ENCODE measurements at regions not wholly inside any gene's neighbourhood (a gene's known extent, or its start where the extent isn't known, plus 50 kb on each side); places are given as distances from the start of the nearest gene placed in this dataset.

GRCh38 chr4:104641418-104641817, 146.7 kb upstream of the CXXC4 start:
- Histone ChIP-seq H3K79me2 (ENCODE audit: insufficient read depth, low read depth, low read length) (no peaks in the 10 kb centered on the region), H3K27ac (ENCODE audit: low read depth, low read length, poor library complexity, severe bottlenecking) (no peak overlapping the region), H3K9me2 (ENCODE audit: insufficient read depth, low read length) (no peaks in the 10 kb centered on the region), H3K4me1 (ENCODE audit: insufficient read depth, low read length, poor library complexity, severe bottlenecking) (no peaks in the 10 kb centered on the region), H4K20me1 (ENCODE audit: insufficient read depth, low read length) (no peaks in the 10 kb centered on the region), H3K4me2 (ENCODE audit: low read length) (no peak overlapping the region), H3K36me3 (ENCODE audit: insufficient read depth, low read length) (no peaks in the 10 kb centered on the region), H3K4me3 (ENCODE audit: low read depth, low read length, poor library complexity, severe bottlenecking) (no peak overlapping the region), H2AFZ (ENCODE audit: low read length) (no peak overlapping the region), H3K9me3 (ENCODE audit: low read length) (no peaks in the 10 kb centered on the region)
- ChIA-PET CTCF (ENCODE audit: unreplicated experiment) (no interaction called here), POLR2A (no interaction called here)
- no TSS peak for BruUV-seq (replicated peaks)
- TF ChIP-seq CTCF (conservative IDR thresholded peaks at IDR 0.05; ENCODE audit: low read length) (no peak), EZH2phosphoT487 (IDR thresholded peaks at IDR 0.05; ENCODE audit: borderline replicate concordance, low read depth, low read length) (no peak)
- intact Hi-C loops (cut with micrococcal nuclease; ENCODE audit: unreplicated experiment), result no loop called here
- DNase-seq (ENCODE audit: low spot score), result no peak

GRCh38 chr4:104642521-104642920, 147.8 kb upstream of the CXXC4 start:
- Histone ChIP-seq H3K79me2 (ENCODE audit: insufficient read depth, low read depth, low read length) (no peaks in the 10 kb centered on the region), H3K9me2 (ENCODE audit: insufficient read depth, low read length) (no peaks in the 10 kb centered on the region), H3K27ac (ENCODE audit: low read depth, low read length, poor library complexity, severe bottlenecking) (no peak overlapping the region), H4K20me1 (ENCODE audit: insufficient read depth, low read length) (no peaks in the 10 kb centered on the region), H3K9me3 (ENCODE audit: low read length) (no peaks in the 10 kb centered on the region), H2AFZ (ENCODE audit: low read length) (no peak overlapping the region), H3K4me3 (ENCODE audit: low read depth, low read length, poor library complexity, severe bottlenecking) (no peak overlapping the region), H3K4me2 (ENCODE audit: low read length) (no peak overlapping the region), H3K36me3 (ENCODE audit: insufficient read depth, low read length) (no peaks in the 10 kb centered on the region), H3K4me1 (ENCODE audit: insufficient read depth, low read length, poor library complexity, severe bottlenecking) (no peaks in the 10 kb centered on the region)
- BruUV-seq (replicated peaks), result no TSS peak
- ChIA-PET CTCF (ENCODE audit: unreplicated experiment) (no interaction called here), POLR2A (no interaction called here)
- no peak for DNase-seq (ENCODE audit: low spot score)
- intact Hi-C loops (cut with micrococcal nuclease; ENCODE audit: unreplicated experiment), result no loop called here
- no peak for TF ChIP-seq EZH2phosphoT487 (IDR thresholded peaks at IDR 0.05; ENCODE audit: borderline replicate concordance, low read depth, low read length)
- no peak for TF ChIP-seq CTCF (conservative IDR thresholded peaks at IDR 0.05; ENCODE audit: low read length)

- H4K20me1 ChIP-seq (ENCODE audit: insufficient read depth, low read length), result no peaks in the 10 kb centered on the region
- H3K36me3 ChIP-seq (ENCODE audit: insufficient read depth, low read length), result no peaks in the 10 kb centered on the region
- TF ChIP-seq EZH2phosphoT487 (IDR thresholded peaks at IDR 0.05; ENCODE audit: borderline replicate concordance, low read depth, low read length), result no peak
- TF ChIP-seq CTCF (conservative IDR thresholded peaks at IDR 0.05; ENCODE audit: low read length), result no peak
- no peak overlapping the region for H3K4me2 ChIP-seq (ENCODE audit: low read length)
- no peaks in the 10 kb centered on the region for H3K4me1 ChIP-seq (ENCODE audit: insufficient read depth, low read length, poor library complexity, severe bottlenecking)
- H3K4me3 ChIP-seq (ENCODE audit: low read depth, low read length, poor library complexity, severe bottlenecking), result no peak overlapping the region
- BruUV-seq (replicated peaks), result no TSS peak
- DNase-seq (ENCODE audit: low spot score), result no peak
- H3K9me3 ChIP-seq (ENCODE audit: low read length), result no peaks in the 10 kb centered on the region
- H3K79me2 ChIP-seq (ENCODE audit: insufficient read depth, low read depth, low read length), result no peaks in the 10 kb centered on the region
- H2AFZ ChIP-seq (ENCODE audit: low read length), result no peak overlapping the region
- POLR2A ChIA-PET, result no interaction called here
- no peaks in the 10 kb centered on the region for H3K9me2 ChIP-seq (ENCODE audit: insufficient read depth, low read length)
- intact Hi-C loops (cut with micrococcal nuclease; ENCODE audit: unreplicated experiment), result no loop called here
- CTCF ChIA-PET (ENCODE audit: unreplicated experiment), result no interaction called here
- H3K27ac ChIP-seq (ENCODE audit: low read depth, low read length, poor library complexity, severe bottlenecking), result no peak overlapping the region
Observed at GRCh38 chr4:104643805-104644204, 149.1 kb upstream of the CXXC4 start.
